Suppressor macrophage treated with lipopolysaccharide for 4 hours (primary cell): ENCODE measurements at regions not wholly inside any gene's neighbourhood (a gene's known extent, or its start where the extent isn't known, plus 50 kb on each side); places are given as distances from the start of the nearest gene placed in this dataset.

Source experiments
- DNase-seq: peaks from one replicate; pipeline ENCODE4 v3.0.0-alpha.2; 2020

GRCh38 chr10:35758076-35758475, 116.0 kb upstream of the FZD8 start:
- no peak for DNase-seq

GRCh38 chr10:35754519-35754918, 112.4 kb upstream of the FZD8 start:
- DNase-seq: no peak

DNA sequence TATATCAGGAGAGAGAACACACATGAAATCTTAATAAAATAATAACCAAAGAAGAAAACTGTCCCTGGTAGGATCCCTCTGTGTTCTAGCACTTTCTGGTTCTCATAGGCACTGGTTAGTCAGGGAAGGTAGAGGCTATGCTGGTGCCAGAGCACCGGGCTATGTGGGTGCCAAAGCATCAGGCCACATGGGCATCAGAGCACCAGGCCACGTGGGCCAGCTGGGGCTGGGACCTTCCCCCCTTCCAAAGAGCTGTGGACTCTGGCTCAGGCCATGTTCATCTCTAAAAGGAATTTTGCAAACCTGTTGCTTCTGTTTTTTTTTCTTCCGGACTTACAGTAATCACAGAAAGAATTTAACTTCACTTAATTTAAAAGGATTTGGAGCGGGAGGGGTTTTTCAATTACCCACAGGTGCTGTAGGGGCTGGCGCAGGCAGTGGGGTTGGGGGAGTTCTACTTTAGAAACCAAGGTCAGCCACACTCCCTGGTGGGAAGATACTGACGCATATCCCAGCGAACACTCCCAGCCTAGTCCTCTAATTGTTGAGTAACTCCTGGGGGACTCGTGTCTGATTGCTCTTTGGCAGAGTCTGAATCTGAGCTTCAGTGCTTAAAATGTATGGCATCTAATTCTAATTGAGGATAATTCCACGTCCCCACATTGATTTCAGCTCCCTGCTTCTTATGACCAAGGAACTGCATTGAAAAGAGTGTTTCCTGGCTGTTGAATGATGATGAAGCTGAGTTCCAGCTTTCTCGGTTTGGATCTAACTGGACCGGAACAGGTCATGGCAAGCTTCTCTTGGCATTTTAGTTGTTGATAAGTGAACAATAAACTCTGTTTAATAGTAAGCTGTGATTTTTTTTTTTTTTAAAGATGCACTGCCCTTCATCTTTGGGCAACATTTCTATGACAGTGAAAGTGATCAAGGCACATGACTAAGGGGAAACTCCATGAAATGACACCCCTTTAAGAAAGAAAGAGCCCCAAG, 110.7 kb upstream of the FZD8 start:
- no peak for DNase-seq

- DNase-seq: no peak
These were observed 109.3 kb upstream of the FZD8 start for GRCh38 chr10:35751347-35751746.

DNA sequence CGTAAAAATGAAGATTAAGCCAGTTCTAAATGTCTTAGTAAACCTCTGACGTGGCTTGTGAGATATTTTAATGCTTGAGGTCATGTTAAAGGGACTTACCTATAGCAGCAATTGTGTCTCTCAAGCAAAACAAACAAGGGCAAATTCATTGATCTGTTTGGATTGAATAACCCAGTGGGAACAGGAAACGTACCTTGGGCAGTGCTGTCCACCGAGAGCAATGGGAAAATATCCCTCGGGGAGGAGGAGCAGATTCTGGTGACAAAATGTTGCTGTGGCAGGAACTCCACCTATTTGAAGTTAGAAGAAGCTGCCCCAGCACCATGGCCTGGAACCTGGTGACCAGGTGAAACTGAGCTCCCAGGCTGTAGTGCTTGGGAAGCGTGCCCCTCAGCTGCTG, 107.1 kb upstream of the FZD8 start:
- DNase-seq: no peak

DNA sequence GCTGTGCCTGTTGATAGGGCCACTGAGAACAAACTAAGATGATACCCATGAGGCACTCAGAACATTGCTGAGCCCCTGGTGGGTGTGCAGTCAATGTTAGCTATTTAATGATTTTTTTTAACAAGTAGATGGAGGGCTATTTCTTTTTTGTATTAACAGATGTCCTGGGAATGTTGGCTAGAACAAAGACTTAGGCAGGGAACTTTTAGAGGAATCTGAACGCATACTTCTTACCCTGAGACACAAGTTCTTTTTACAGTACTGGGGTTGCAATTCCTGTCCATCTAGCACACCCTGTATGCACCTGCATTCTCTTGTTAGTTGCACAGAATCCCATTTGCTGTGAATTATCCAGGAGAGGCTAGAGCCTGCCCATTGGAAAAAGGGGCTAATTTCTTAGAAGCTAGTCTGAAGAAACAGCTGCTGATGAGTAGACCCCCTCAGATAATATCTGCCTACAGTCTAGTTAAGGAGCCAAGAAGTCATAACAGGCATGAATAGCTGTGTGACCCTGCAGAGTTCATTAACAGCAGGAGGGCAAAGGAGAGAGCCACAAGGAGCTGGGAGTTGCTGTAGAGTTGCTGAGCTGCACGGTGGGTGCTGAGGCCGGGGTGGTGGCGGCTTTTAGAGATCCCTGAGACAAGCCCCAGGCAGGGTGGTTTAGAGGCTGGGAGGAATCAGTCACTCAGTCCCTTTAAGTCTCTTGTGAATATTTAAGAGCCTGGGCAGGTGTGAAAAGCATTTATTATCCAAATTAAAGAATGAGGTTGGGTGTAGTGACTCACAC, 103.7 kb upstream of the FZD8 start:
- no peak for DNase-seq

DNA sequence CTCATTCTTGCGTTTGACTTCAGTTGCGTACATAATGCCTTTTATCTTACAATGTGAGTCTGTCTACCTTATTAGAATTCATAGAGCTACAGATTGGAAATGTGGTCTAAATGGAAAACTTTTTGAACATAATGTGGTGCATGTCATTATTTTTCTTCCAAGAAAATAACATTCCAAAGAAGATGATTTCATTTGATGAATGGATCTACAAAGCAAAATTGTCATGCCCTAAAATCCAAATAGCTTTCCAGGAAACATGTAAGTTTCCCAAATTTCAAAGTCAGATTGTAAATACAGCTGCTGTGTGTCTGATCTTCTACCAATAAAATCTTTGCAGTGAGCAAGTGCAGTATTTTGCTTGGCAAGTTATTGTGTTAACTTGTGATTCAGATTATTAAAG, 101.8 kb upstream of the FZD8 start:
- no peak for DNase-seq

DNA sequence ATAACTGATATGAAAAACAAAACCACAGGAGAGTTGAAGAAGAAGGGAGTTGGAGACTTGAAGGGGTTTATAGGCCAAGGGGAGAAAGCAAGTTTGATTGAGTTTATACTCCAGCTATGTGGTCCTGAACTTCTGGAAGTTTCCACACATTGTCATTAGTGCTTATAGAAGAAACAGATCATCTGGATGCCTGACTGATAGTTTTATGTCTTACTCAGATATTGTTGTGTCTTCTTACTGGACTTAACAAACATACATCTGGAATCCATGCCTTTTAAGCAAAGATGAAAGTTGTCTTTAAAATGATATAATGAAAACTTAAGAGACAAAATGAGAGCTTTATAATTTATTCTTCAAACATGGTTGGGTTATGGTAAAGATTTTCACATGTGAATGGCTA, 101.3 kb upstream of the FZD8 start:
- DNase-seq: no peak

GRCh38 chr10:35739998-35740397, 97.9 kb upstream of the FZD8 start:
- peak; percentile 13 for DNase-seq

GRCh38 chr10:35735412-35735811, 93.3 kb upstream of the FZD8 start:
- no peak for DNase-seq

DNA sequence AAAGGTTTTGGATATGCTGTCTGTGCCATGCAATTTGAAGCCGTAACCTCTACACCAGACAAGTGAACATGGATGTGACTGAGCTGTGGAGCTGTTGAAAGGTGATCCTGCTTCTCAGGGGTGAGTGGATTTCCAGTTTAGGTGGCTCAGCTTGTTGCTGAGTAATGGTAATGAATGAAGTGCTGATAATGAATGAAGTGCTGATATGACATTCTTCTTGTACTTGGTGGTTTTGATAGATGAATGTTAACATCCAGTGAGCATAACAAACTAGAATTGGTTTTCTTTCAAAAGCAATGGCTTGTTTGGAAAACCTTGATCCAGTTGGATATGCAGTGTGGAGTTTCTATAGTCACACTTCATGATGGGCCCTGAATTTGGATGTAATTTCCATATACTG, 89.7 kb upstream of the FZD8 start:
- no peak for DNase-seq

GRCh38 chr10:35728341-35728740, 86.2 kb upstream of the FZD8 start:
- no peak for DNase-seq

GRCh38 chr10:35726846-35727245, 84.8 kb upstream of the FZD8 start:
- DNase-seq: no peak

DNA sequence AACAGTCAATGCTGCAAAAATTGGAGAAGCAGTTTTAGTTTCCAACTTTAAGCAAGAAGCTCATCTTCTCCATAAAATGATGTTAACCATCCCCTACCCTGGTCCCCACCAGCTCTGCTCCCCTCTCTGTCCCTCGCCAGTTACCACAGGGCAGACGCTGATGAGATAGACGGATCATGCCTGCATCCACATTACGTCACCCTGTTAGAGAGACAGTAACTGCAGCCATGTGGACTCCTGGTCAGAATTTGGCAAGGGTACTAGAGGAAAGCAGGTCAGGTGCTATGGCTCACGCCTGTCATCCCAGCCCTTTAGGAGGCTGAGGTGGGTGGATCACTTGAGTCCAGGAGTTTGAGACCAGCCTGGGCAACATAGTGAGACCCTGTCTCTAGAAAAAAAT, 81.9 kb upstream of the FZD8 start:
- no peak for DNase-seq

GRCh38 chr10:35723059-35723458, 81.0 kb upstream of the FZD8 start:
- DNase-seq: no peak

DNA sequence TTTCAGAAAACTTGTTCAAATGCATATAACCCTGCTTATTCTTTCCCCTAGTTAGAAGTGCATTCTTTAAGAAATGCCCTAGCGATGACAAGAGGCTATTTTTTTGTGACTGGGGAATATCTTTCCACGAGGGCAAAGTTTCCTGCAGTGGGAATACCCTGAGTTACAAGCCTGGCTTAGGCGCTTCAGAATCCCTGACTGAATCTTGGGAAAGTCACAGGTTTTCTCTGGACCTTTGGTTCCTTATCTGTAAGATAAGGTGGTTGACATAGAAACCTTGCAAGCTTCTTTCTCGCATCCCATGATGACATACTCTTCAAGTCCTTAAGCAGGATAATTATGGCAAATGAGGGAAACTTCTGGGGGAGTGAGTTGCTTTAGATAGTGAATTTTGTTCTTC, 80.5 kb upstream of the FZD8 start:
- DNase-seq: no peak

- DNase-seq: no peak
These were observed 80.1 kb upstream of the FZD8 start for GRCh38 chr10:35722226-35722625.

GRCh38 chr10:35720366-35720765, 78.3 kb upstream of the FZD8 start:
- DNase-seq: no peak

GRCh38 chr10:35716776-35717175, 74.7 kb upstream of the FZD8 start:
- no peak for DNase-seq

DNA sequence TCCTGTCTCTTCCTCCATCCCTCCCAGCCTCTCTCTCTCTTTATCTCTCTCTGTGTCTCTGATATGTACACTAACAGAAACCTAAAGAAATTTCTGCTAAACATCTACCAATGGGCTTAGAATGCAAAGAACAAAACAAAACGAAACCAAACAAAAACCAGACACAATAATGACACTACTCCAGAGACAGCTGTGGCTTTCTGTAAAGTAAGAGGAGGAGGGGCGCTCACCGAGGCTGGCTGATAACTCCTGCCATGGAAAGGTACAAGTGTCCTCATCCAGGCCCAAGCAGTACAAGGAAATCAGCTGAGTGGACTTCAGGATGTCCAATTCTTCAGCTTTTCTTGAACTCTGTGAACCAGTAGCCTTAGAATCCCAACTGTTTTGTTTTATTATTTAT, 70.4 kb upstream of the FZD8 start:
- DNase-seq: no peak

- DNase-seq: no peak
These were observed 69.7 kb upstream of the FZD8 start for GRCh38 chr10:35711615-35712411.

DNA sequence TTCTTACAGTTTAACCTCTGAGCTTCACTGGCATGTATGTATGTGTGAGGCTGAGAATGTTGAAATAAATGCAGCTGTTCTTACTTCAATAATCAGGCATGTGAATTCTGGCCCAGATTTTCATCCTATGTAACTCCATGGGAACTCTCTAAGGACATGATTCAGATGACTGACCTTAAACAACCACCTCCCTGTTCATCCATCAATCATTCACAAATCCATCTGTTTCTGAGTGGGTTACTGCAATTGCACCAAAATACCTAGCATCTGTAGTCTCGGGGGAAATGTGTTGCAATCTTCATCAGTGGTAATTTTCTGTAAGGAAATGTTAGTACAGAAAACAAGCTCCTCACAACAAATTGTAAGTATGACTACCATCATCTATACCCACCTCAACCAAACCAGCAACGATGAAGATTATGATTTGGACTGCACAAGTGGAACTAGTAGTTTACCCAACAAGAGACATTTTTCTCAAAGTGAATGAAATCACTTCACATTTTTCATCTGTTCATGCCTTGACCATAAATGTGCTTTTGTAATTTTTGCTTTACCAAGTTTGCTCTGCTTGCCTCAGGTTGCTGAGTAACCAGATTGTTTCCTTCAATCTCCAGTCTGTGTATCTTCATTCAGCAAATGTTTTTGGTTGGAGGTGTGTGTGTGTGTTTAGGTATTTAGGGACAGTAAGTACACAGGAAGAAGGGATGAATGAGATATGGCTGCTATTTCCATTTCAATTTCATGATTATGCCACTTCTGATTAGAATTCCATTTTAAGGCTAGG, 65.7 kb upstream of the FZD8 start:
- DNase-seq: no peak
